ENCODE measurements at regions not wholly inside any gene's neighbourhood (a gene's known extent, or its start where the extent isn't known, plus 50 kb on each side); places are given as distances from the start of the nearest gene placed in this dataset.
"Not testable (repeated sequence)": the region's sequence is repeated elsewhere in the genome, so short reads cannot be mapped to it uniquely, and the experiment has no call there.

DNA sequence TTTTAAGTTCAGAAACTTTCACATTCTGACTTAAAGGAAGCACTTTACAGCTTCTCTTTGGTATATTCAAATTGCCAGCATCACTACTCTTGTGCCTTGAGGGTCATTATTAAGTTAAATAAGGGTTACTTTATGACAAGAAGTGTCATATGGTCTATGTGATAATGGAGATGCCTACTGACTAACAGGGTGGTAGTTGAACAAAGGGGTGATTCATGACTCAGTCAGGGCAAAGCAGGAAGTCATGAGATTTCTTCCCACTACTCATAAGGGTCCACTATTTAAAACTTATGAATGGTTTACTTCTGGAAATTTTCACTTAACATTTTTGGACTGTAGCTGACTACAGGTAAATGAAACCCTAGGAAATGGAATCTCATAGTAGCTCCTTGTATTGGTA is 938.3 kb upstream of the PTPRD start:
- DNase-seq (ENCODE audit: insufficient read length, low spot score) (peak; percentile 1), FAIRE-seq (no peak)
- no peak for TF ChIP-seq POLR2A (IDR thresholded peaks at IDR 0.05; ENCODE audit: low read depth, low read length)

DNA sequence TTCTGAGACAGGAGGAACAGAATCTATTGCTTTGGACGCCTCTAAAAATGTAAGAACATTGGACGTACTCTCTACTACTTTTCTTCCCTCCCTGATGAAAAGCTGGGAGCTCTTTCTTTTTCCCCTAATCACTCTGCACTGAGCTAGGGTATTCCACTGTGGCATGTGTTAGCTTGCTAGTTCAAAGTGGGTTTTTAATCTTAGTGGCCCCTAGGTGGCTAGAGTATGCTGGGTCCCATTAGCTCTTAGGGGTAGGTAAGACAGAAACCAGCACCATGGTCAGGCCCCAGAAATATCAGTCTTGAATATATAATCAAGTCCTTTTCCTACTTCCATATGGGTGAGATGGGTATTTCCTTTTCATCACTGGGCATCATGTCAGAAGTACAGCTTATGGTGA is 945.2 kb upstream of the PTPRD start:
- FAIRE-seq, result no peak
- no peak for TF ChIP-seq POLR2A (IDR thresholded peaks at IDR 0.05; ENCODE audit: low read depth, low read length)
- DNase-seq (ENCODE audit: insufficient read length, low spot score), result no peak

DNA sequence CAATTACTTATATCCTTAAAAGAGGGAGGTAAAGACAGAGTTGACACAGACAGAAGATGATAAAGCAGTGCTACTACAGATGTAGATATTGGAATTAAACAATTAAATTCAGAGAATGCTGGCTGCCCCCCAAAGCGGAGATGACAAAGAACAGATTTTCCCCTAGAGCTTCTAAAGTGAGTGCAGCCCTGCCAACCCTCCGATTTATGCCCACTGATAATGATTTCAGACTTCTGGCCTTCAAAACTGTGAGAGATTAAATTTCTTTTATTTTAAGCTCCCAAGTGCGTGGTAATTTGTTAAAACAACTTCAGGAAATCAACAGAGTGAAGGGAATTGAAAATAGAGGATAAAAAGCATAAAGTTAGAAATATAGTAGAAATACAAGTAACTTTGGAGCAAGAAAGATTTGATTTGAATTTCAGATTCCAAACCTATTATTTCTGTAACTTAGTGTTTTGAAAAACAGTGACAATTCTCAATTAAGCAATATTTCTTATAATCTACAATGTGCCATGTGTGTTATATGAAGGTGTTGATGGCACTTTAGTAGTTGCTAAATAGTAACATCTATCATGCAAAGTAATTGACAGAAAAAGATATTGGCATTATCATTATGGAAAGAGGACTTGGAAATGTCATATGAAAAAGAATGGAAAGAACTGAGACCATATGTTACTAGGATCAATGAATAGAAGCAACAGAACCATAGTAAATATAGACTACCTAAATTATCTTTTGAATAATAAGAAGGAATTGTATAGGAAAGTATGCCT is 946.4 kb upstream of the PTPRD start:
- DNase-seq (ENCODE audit: insufficient read length, low spot score) (no peak), FAIRE-seq (no peak)
- TF ChIP-seq POLR2A (IDR thresholded peaks at IDR 0.05; ENCODE audit: low read depth, low read length), result no peak

DNA sequence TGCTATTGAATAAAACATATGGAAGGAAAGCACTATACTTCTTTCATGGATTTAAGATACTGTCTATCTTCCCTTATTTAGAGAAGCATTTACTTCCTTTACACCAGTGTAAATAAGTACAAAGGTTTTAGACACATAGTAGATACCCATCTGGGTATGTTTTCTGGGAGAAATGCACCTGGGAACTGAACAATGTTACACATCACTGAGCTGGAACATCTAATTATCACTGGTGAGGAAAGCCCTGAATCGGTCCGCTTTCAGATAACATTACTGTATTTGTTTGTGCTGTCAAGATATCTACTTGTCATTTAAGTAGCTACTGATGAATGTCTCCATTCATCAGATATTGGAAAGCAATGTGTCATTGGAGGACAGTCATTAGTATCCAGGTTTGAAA is 964.7 kb upstream of the PTPRD start:
- FAIRE-seq (no peak), DNase-seq (ENCODE audit: insufficient read length, low spot score) (no peak)

DNA sequence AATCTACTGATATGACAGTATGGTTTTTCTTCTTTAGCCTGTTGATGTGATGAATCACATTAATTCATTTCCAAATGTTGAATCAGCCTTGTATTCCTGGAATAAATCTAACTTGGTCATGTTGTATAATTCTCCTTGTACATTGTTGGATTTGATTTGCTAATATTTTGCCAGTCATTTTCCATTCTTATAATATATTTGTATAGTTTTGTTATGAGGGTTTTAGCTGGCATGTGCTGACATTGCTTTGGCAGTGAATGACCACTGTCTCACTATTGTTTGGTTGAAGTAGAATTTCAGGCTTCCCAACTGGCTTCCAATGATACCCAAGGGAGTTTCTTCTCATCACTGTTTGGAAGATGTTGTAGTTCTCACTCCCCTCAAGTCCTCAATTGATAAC is 983.0 kb upstream of the PTPRD start:
- DNase-seq (ENCODE audit: insufficient read length, low spot score), result no peak
- FAIRE-seq, result peak; percentile 15
- no peak for TF ChIP-seq POLR2A (IDR thresholded peaks at IDR 0.05; ENCODE audit: low read depth, low read length)

More for the DNA sequence above, 964.7 kb upstream of the PTPRD start:
- TF ChIP-seq POLR2A (IDR thresholded peaks at IDR 0.05; ENCODE audit: low read depth, low read length), result no peak

DNA sequence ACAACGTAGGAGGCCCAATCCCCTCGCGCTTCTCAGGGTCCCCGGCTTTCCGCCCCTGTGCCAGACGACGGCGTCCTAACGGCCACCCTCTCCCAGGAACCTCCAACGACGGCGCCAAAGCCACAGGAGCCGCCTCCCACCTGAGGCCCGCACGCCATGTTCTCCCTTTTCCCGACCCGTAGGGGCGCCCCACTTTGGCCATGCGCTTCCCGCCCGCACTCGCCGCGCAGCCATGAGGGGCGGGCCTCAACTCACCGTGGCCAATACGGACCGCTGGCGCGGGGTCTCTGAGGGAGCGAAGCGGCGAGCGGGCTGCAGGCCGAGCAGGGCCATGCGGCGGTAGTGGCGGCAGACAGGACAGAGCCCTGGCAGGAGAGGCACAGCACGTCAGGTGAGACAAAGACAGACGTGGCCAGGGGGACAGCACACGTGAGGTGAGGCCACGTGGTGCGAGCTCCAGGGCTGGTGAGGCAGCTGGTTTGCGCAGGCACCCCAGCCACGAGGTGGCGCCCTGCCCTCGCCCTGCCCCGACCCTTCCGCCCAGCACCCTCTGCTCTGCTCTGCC is 1005.5 kb upstream of the PTPRD start:
- FAIRE-seq (no peak), DNase-seq (ENCODE audit: insufficient read length, low spot score) (no peak)
- no peak for TF ChIP-seq POLR2A (IDR thresholded peaks at IDR 0.05; ENCODE audit: low read depth, low read length)

DNA sequence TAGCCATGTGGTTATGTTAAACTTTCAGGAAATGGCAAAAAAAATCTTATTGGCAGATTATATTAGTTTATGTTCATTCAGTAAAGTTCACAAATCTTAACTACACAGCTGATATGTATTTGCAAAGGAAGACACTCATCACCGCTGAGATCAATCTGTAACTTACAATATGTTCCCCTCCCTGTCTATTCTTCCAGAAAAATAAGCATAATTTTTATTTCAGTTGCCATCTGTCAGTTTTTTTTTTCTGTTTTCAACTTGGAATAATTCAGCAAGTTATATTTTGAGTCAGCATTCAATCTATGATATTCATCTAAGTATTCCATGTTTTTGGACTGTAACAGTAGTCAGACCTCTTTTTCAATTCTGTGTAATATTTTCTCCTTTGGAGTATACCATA is 1019.9 kb upstream of the PTPRD start:
- DNase-seq (ENCODE audit: insufficient read length, low spot score), result no peak
- TF ChIP-seq POLR2A (IDR thresholded peaks at IDR 0.05; ENCODE audit: low read depth, low read length), result no peak
- no peak for FAIRE-seq

DNA sequence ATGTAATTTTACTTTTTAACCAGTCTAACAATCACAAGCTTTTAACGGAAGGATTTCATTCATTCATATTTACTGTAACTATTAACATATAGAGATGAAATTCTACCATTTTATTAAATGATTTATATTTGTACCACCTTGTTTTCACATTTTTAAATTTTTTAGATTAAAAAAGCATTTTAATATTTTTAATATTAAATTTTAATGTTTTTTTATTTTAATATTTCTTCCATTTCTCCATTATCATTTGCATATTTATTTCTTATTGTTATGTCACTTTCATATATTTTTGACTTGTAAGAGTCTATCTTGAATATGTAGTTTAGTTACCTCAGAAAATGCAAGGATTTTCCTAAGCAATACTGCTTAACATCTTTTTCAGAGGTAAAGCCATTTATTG is 1034.0 kb upstream of the PTPRD start:
- no peak for FAIRE-seq
- no peak for TF ChIP-seq POLR2A (IDR thresholded peaks at IDR 0.05; ENCODE audit: low read depth, low read length)
- DNase-seq (ENCODE audit: insufficient read length, low spot score), result no peak

DNA sequence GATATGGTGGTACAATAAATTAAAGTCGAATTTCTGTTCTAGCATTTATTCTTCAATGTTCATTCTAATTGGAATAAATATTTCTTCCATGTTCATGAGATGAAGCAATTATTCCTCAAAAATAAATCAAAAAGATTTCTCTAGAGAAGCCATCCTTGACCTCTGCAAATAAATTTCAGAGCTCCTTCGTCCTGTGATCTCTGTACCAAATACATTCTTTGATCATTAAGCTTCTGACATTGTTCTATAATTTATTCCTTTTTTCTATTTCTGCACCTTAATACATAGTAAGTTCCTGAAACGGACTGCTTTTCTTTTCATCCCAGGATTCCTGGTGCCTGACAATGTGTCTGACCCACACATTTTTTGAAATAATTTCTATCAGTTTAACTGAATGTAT is 1039.3 kb upstream of the TYRP1 start:
- DNase-seq (ENCODE audit: insufficient read length, low spot score) (no peak), FAIRE-seq (no peak)
- no peak for TF ChIP-seq POLR2A (IDR thresholded peaks at IDR 0.05; ENCODE audit: low read depth, low read length)

DNA sequence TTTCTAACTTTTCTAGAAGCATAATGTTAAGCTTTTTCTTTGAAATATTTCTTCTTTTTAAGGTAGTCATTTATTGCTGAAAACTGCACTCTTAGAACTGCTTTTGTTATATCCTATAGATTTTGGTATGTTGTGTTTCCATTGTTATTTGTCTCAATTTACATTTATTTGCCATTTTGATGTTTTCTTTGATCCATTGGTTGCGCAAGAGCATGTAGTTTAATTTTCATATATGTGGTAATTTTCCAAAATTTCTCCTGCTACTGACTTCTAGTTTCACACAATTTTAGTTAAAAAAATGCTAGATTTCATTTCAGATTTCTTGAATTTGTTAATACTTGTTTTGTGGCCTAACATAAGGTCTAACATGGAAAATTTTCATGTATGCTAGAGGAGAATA is 1029.3 kb upstream of the TYRP1 start:
- DNase-seq (ENCODE audit: insufficient read length, low spot score) (no peak), FAIRE-seq (no peak)
- no peak for TF ChIP-seq POLR2A (IDR thresholded peaks at IDR 0.05; ENCODE audit: low read depth, low read length)

DNA sequence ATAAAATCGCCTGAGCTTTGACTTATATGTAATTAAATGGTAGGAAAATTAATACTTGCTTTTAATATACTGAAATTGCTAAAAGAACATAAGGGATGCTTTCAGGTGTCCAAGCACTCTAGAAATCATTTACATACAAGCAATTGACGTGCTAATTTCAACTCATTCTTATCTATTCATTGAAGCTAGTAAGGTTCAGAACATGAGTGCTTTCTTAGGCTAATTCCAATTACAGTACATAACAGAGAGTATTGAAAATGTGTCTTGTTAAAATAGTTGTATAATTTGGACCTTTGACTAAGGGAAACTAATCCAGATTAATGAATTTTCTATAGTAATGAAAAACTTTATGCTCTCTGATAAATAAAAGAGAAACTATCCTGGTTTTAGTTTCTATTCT is 1016.4 kb upstream of the TYRP1 start:
- DNase-seq (ENCODE audit: insufficient read length, low spot score) (no peak), FAIRE-seq (no peak)
- TF ChIP-seq POLR2A (IDR thresholded peaks at IDR 0.05; ENCODE audit: low read depth, low read length), result no peak

DNA sequence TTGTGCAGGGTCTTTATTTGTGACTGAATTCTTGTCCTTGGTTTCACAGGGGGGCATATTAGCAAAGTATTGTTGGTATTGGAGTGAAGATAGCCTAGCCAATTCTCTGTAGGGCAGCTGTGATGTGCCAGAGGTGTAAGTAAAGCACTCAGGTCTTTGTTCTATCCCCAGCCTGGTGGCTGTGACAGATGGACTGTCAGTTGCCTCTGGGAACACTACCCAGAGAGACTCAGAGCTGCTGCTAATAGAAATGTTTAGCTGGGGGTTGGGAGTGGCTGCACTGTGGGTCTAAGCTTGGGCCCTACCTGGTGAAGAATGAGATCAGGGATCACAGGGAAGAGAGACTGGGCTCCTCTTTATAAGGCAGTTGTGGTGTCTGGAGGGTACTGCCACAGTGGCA is 1006.5 kb upstream of the TYRP1 start:
- TF ChIP-seq POLR2A (IDR thresholded peaks at IDR 0.05; ENCODE audit: low read depth, low read length), result no peak
- DNase-seq (ENCODE audit: insufficient read length, low spot score) (no peak), FAIRE-seq (no peak)

DNA sequence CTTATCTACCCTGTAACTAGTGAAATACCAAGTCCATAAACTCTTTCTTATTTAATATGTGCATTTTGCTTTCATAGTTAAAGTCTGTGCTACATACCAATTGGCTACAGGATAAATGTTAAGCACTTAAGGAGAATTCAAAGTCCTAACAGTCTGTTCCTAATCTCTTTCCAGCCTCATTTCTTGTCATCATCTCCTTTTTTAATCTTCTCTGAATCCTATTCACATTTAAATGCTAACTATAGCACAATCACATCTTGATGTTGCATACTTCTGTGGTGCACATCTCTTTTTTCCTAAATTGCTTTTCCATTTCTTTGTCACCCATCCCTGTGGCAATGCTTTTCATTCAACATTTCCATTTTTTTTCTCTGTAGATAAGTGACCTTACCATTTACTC is 996.1 kb upstream of the TYRP1 start:
- FAIRE-seq (no peak), DNase-seq (ENCODE audit: insufficient read length, low spot score) (no peak)
- no peak for TF ChIP-seq POLR2A (IDR thresholded peaks at IDR 0.05; ENCODE audit: low read depth, low read length)

DNA sequence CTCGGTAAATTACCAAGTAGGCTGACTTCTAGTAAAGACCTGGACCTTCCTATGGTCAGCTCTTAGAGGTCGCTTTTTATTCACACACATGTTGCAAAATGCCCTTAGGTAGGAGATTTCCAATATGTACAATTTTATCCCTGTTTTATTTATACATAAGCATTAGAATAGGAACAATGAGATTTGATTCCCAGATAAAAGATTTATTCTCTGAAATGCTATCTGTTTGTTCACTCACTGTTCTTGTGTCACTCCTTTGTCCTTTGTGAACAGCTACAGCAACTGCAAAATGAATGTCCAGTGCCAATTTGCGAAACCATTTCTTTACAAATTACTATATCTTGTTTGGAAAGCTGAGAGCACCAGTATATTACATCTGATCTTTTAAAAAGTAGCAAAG is 991.5 kb upstream of the TYRP1 start:
- TF ChIP-seq POLR2A (IDR thresholded peaks at IDR 0.05; ENCODE audit: low read depth, low read length), result no peak
- no peak for FAIRE-seq
- DNase-seq (ENCODE audit: insufficient read length, low spot score), result no peak

DNA sequence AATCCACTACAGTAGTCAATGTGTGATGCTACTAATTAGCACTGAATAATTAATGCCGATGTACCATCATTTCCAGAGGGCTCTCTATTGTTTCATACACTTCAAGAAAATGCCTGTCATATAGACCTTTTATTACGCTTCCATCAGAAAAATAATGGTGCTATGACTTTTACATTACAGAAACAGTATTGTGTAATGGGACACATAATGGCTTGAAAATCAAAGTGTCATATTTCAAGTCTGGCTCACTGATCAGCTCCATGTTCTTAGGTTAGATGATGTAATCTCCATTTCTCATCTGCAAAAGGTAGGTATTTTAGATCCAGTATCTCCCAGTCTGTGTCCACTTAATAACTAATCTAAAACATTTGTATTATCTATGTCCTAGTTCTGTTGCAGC is 990.6 kb upstream of the TYRP1 start:
- no peak for TF ChIP-seq POLR2A (IDR thresholded peaks at IDR 0.05; ENCODE audit: low read depth, low read length)
- DNase-seq (ENCODE audit: insufficient read length, low spot score), result no peak
- FAIRE-seq, result no peak

DNA sequence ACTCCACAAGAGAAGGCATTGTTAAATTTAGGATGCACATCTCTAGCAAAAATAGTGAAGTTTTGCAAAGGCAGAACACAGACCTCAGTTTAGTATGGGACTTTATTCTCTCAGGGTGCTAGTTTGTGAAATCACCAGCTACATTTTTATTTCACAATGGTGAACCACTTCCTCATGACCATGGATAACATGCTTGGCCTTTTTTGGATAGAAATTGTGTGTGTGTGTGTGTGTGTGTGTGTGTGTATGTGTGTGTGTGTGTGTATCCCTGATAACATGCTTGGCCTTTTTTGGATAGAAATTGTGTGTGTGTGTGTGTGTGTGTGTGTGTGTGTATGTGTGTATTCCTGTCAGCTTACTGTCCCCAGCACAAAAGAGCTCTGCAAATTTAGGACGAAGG is 989.0 kb upstream of the TYRP1 start:
- FAIRE-seq; DNase-seq (ENCODE audit: insufficient read length, low spot score): not testable (repeated sequence)

Measured in H54 (cell line).